Activated naive CD4-positive, alpha-beta T cell treated with anti-CD3 and anti-CD28 coated beads, Interleukin-2, amount 10 ng/mL, durations not matched to agents 7 days and 5 days (primary cell): ENCODE measurements at regions not wholly inside any gene's neighbourhood (a gene's known extent, or its start where the extent isn't known, plus 50 kb on each side); places are given as distances from the start of the nearest gene placed in this dataset.

Experiments
- CTCF ChIA-PET: fragments of 350-600 bp; sonication (Branson Sonifier 250); formaldehyde crosslinking; loops from one replicate; lab custom pipeline; 2021; ENCODE audit warnings: antibody characterized with exemption; lab: Charles Lee
- DNase-seq: peaks from one replicate; pipeline ENCODE4 v3.0.0-alpha.2; 2020
- H3K27ac Mint-ChIP-seq: one replicate; pipeline ENCODE4 v1.8.0; 2021; ENCODE audit warnings: mild to moderate bottlenecking, moderate library complexity, mixed read lengths
- H3K27me3 Mint-ChIP-seq: one replicate; pipeline ENCODE4 v1.8.0; 2021; ENCODE audit warnings: mild to moderate bottlenecking, mixed read lengths
- H3K36me3 Mint-ChIP-seq: one replicate; pipeline ENCODE4 v1.8.0; 2021; ENCODE audit warnings: mixed read lengths
- H3K4me1 Mint-ChIP-seq: one replicate; pipeline ENCODE4 v1.8.0; 2021; ENCODE audit warnings: mixed read lengths
- H3K4me3 Mint-ChIP-seq: one replicate; pipeline ENCODE4 v1.8.0; 2021; ENCODE audit warnings: mild to moderate bottlenecking, moderate library complexity, mixed read lengths
- H3K9me3 Mint-ChIP-seq: one replicate; pipeline ENCODE4 v1.8.0; 2021; ENCODE audit warnings: mixed read lengths

GRCh38 chr2:58900246-58901027, 659.3 kb upstream of the FANCL start:
- no peaks in the 10 kb centered on the region for H3K27me3 Mint-ChIP-seq
- no peaks in the 10 kb centered on the region for H3K4me1 Mint-ChIP-seq
- no peak overlapping the region for H3K4me3 Mint-ChIP-seq
- no peaks in the 10 kb centered on the region for H3K9me3 Mint-ChIP-seq
- CTCF ChIA-PET = interaction anchor here (0.9 kb wide), 1 partner anchor 9 kb away, joined by 3 read pairs; no protein-coding TSS in a partner anchor
- no peak for DNase-seq
- H3K27ac Mint-ChIP-seq = no peak overlapping the region
- no peaks in the 10 kb centered on the region for H3K36me3 Mint-ChIP-seq

GRCh38 chr2:58899692-58900091, 658.6 kb upstream of the FANCL start:
- H3K4me3 Mint-ChIP-seq = no peak overlapping the region
- H3K27ac Mint-ChIP-seq = no peak overlapping the region
- CTCF ChIA-PET = interaction anchor here (0.9 kb wide), 1 partner anchor 9 kb away, joined by 3 read pairs; no protein-coding TSS in a partner anchor
- no peaks in the 10 kb centered on the region for H3K9me3 Mint-ChIP-seq
- no peak for DNase-seq
- H3K27me3 Mint-ChIP-seq = no peaks in the 10 kb centered on the region
- H3K36me3 Mint-ChIP-seq = no peaks in the 10 kb centered on the region
- no peaks in the 10 kb centered on the region for H3K4me1 Mint-ChIP-seq

GRCh38 chr2:58896638-58897037, 655.5 kb upstream of the FANCL start:
- Mint-ChIP-seq H3K36me3 (no peaks in the 10 kb centered on the region), H3K4me3 (no peak overlapping the region), H3K27ac (no peak overlapping the region), H3K9me3 (no peaks in the 10 kb centered on the region), H3K4me1 (no peaks in the 10 kb centered on the region), H3K27me3 (no peaks in the 10 kb centered on the region)
- no peak for DNase-seq
- CTCF ChIA-PET = no interaction called here

GRCh38 chr2:58895857-58896256, 654.7 kb upstream of the FANCL start:
- CTCF ChIA-PET = no interaction called here
- Mint-ChIP-seq H3K9me3 (no peaks in the 10 kb centered on the region), H3K4me3 (no peak overlapping the region), H3K36me3 (no peaks in the 10 kb centered on the region), H3K27ac (no peak overlapping the region), H3K27me3 (no peaks in the 10 kb centered on the region), H3K4me1 (no peaks in the 10 kb centered on the region)
- no peak for DNase-seq

GRCh38 chr2:58893656-58894351, 652.7 kb upstream of the FANCL start:
- CTCF ChIA-PET = no interaction called here
- Mint-ChIP-seq H3K36me3 (no peaks in the 10 kb centered on the region), H3K9me3 (no peaks in the 10 kb centered on the region), H3K27me3 (no peaks in the 10 kb centered on the region), H3K4me3 (no peak overlapping the region), H3K4me1 (no peaks in the 10 kb centered on the region), H3K27ac (no peak overlapping the region)
- DNase-seq = no peak

GRCh38 chr2:58891828-58892377, 650.8 kb upstream of the FANCL start:
- Mint-ChIP-seq H3K4me1 (no peaks in the 10 kb centered on the region), H3K27me3 (no peaks in the 10 kb centered on the region), H3K36me3 (no peaks in the 10 kb centered on the region), H3K27ac (no peak overlapping the region), H3K4me3 (no peak overlapping the region), H3K9me3 (no peaks in the 10 kb centered on the region)
- CTCF ChIA-PET = no interaction called here
- DNase-seq = no peak

- Mint-ChIP-seq H3K27me3 (no peaks in the 10 kb centered on the region), H3K27ac (no peak overlapping the region), H3K4me1 (no peaks in the 10 kb centered on the region), H3K9me3 (no peaks in the 10 kb centered on the region), H3K36me3 (no peaks in the 10 kb centered on the region), H3K4me3 (no peak overlapping the region)
- DNase-seq = no peak
- CTCF ChIA-PET = no interaction called here
Observed at GRCh38 chr2:58890865-58891525, 649.9 kb upstream of the FANCL start.

GRCh38 chr2:58886009-58886408, 644.9 kb upstream of the FANCL start:
- H3K27me3 Mint-ChIP-seq = no peaks in the 10 kb centered on the region
- H3K36me3 Mint-ChIP-seq = no peaks in the 10 kb centered on the region
- CTCF ChIA-PET = no interaction called here
- no peak overlapping the region for H3K4me3 Mint-ChIP-seq
- no peaks in the 10 kb centered on the region for H3K9me3 Mint-ChIP-seq
- H3K4me1 Mint-ChIP-seq = no peaks in the 10 kb centered on the region
- no peak for DNase-seq
- no peak overlapping the region for H3K27ac Mint-ChIP-seq

- no peak for DNase-seq
- CTCF ChIA-PET = no interaction called here
- Mint-ChIP-seq H3K4me1 (no peaks in the 10 kb centered on the region), H3K9me3 (no peaks in the 10 kb centered on the region), H3K4me3 (no peak overlapping the region), H3K27me3 (no peaks in the 10 kb centered on the region), H3K36me3 (no peaks in the 10 kb centered on the region), H3K27ac (no peak overlapping the region)
Observed at GRCh38 chr2:58879834-58880233, 638.7 kb upstream of the FANCL start.

- Mint-ChIP-seq H3K4me1 (no peaks in the 10 kb centered on the region), H3K9me3 (no peaks in the 10 kb centered on the region), H3K27ac (no peak overlapping the region), H3K4me3 (no peak overlapping the region), H3K27me3 (no peaks in the 10 kb centered on the region), H3K36me3 (no peaks in the 10 kb centered on the region)
- DNase-seq = no peak
- CTCF ChIA-PET = no interaction called here
Observed at GRCh38 chr2:58878778-58879177, 637.7 kb upstream of the FANCL start.

- H3K36me3 Mint-ChIP-seq = no peaks in the 10 kb centered on the region
- H3K27me3 Mint-ChIP-seq = no peaks in the 10 kb centered on the region
- no peak overlapping the region for H3K27ac Mint-ChIP-seq
- DNase-seq = no peak
- H3K9me3 Mint-ChIP-seq = no peaks in the 10 kb centered on the region
- CTCF ChIA-PET = no interaction called here
- no peak overlapping the region for H3K4me3 Mint-ChIP-seq
- H3K4me1 Mint-ChIP-seq = no peaks in the 10 kb centered on the region
Observed at GRCh38 chr2:58876126-58876525, 635.0 kb upstream of the FANCL start.

GRCh38 chr2:58875436-58875835, 634.3 kb upstream of the FANCL start:
- DNase-seq = no peak
- no peaks in the 10 kb centered on the region for H3K9me3 Mint-ChIP-seq
- no peaks in the 10 kb centered on the region for H3K36me3 Mint-ChIP-seq
- CTCF ChIA-PET = no interaction called here
- H3K4me3 Mint-ChIP-seq = no peak overlapping the region
- H3K27ac Mint-ChIP-seq = no peak overlapping the region
- no peaks in the 10 kb centered on the region for H3K4me1 Mint-ChIP-seq
- no peaks in the 10 kb centered on the region for H3K27me3 Mint-ChIP-seq

GRCh38 chr2:58871469-58872142, 630.5 kb upstream of the FANCL start:
- Mint-ChIP-seq H3K9me3 (no peaks in the 10 kb centered on the region), H3K4me1 (no peaks in the 10 kb centered on the region), H3K27me3 (no peaks in the 10 kb centered on the region), H3K4me3 (no peak overlapping the region), H3K36me3 (no peaks in the 10 kb centered on the region), H3K27ac (no peak overlapping the region)
- CTCF ChIA-PET = interaction anchor here (0.5 kb wide), 1 partner anchor 454 kb away, joined by 3 read pairs; no protein-coding TSS in a partner anchor
- no peak for DNase-seq

- Mint-ChIP-seq H3K27me3 (no peaks in the 10 kb centered on the region), H3K36me3 (no peaks in the 10 kb centered on the region), H3K4me1 (peaks cover 6% of the 10 kb centered on the region), H3K4me3 (no peak overlapping the region), H3K27ac (no peak overlapping the region), H3K9me3 (no peaks in the 10 kb centered on the region)
- DNase-seq = no peak
- CTCF ChIA-PET = interaction anchor here (0.5 kb wide), 1 partner anchor 453 kb away, joined by 3 read pairs; no protein-coding TSS in a partner anchor
Observed at GRCh38 chr2:58870704-58871103, 629.6 kb upstream of the FANCL start.
